Thyroid gland (tissue), 4 donors: ENCODE measurements at regions not wholly inside any gene's neighbourhood (a gene's known extent, or its start where the extent isn't known, plus 50 kb on each side); places are given as distances from the start of the nearest gene placed in this dataset.
"Not testable (repeated sequence)": the region's sequence is repeated elsewhere in the genome, so short reads cannot be mapped to it uniquely, and the experiment has no call there.

Experiments used
- DNase-seq, 2 donors: peaks; one replicate each; pipeline ENCODE4 v3.0.0-alpha.2; 2019
- H3K27ac ChIP-seq, 3 donors: fragments of 200-600 bp; sonication (generic); 1 replicate in 2 of 3; 2 replicates in 1 of 3; pipeline ENCODE4 v1.5.1; 2016 to 2019; ENCODE audit warnings: mild to moderate bottlenecking in 1 of 3, moderate library complexity in 1 of 3
- H3K27me3 ChIP-seq: fragments of 200-600 bp; sonication (generic); one replicate; pipeline ENCODE4 v1.5.1; 2019
- H3K36me3 ChIP-seq, 2 donors: fragments of 200-600 bp; sonication (generic); one replicate each; pipeline ENCODE4 v1.5.1; 2016 to 2019
- H3K4me1 ChIP-seq, 2 donors: fragments of 200-600 bp; sonication (generic); one replicate each; pipeline ENCODE4 v1.5.1; 2017 to 2019
- H3K4me3 ChIP-seq, 3 donors: fragments of 200-600 bp; sonication (generic); replicated peaks in 1 of 3; 1 replicate in 2 of 3; 2 replicates in 1 of 3; pipeline ENCODE4 v1.5.1; 2016; ENCODE audit warnings: mild to moderate bottlenecking in 1 of 3
- H3K9me3 ChIP-seq: fragments of 200-600 bp; sonication (generic); one replicate; pipeline ENCODE4 v1.5.1; 2017
- CTCF ChIP-seq, 6 experiments: fragments of 200-600 bp in 3 of 6; fragments of 450-650 bp in 3 of 6; sonication (generic) in 3 of 6; IDR thresholded peaks; one replicate each; pipeline ENCODE4 v1.5.1; 2016 to 2019; ENCODE audit warnings: antibody characterized with exemption in 6 of 6, mild to moderate bottlenecking in 2 of 6, inconsistent platforms in 1 of 6, moderate library complexity in 1 of 6
- POLR2A ChIP-seq, 2 donors: fragments of 450-650 bp; IDR thresholded peaks; one replicate each; pipeline ENCODE4 v1.6.1; 2017; ENCODE audit warnings: antibody characterized with exemption in 2 of 2, mild to moderate bottlenecking in 2 of 2, moderate library complexity in 1 of 2
- WGBS, 2 donors: methylation state at CpG; one replicate each; pipeline ENCODE4 v1.1.5; 2017; 5-methylcytosine and 5-hydroxymethylcytosine counted together
- intact Hi-C: fragments of 100-400 bp; cut with DNase I; formaldehyde crosslinking; loops from one replicate; pipeline ENCODE4 v1.15.1; 2023

- no peaks in the 10 kb centered on the region for H3K27me3 ChIP-seq
- H3K36me3 ChIP-seq, result no peaks in the 10 kb centered on the region
- TF ChIP-seq POLR2A (IDR thresholded peaks at IDR 0.05), result no peak
- no peak for TF ChIP-seq CTCF (IDR thresholded peaks at IDR 0.05)
- intact Hi-C loops, result loop anchor here (5.0 kb wide), 1 partner anchor 59 kb away; no protein-coding TSS in a partner anchor
- H3K4me3 ChIP-seq, result no peak overlapping the region
- 97 to 98% methylated on average over 4 of the region's 4 CpGs for WGBS, 2 donors
- H3K27ac ChIP-seq, result no peak overlapping the region
- H3K4me1 ChIP-seq, result peaks cover 7 to 17% of the 10 kb centered on the region in 2 donors
- H3K9me3 ChIP-seq, result no peaks in the 10 kb centered on the region
- DNase-seq, result no peak
These were observed 199.2 kb downstream of the IGLL1 start for GRCh38 chr22:23380911-23381310.

- 0% methylated on average over 1 of the region's 5 CpGs; no CpG with 5 or more reads in 1 of the 2 donors for WGBS, 2 donors
- DNase-seq, result peak; percentile 18 to 40
- Histone ChIP-seq H3K27ac (no peak overlapping the region), H3K36me3 (no peaks in the 10 kb centered on the region), H3K27me3 (no peaks in the 10 kb centered on the region), H3K9me3 (no peaks in the 10 kb centered on the region), H3K4me1 (peaks cover 7 to 12% of the 10 kb centered on the region in 2 donors), H3K4me3 (no peak overlapping the region)
- TF ChIP-seq POLR2A (IDR thresholded peaks at IDR 0.05), result no peak
- no peak for TF ChIP-seq CTCF (IDR thresholded peaks at IDR 0.05)
- intact Hi-C loops, result loop anchor here (5.0 kb wide), 1 partner anchor 58 kb away; no protein-coding TSS in a partner anchor
These were observed 199.9 kb downstream of the IGLL1 start for GRCh38 chr22:23380230-23380573.

GRCh38 chr22:23379540-23380229, 199.4 kb downstream of the BCR start:
- not testable (repeated sequence) for DNase-seq, H3K36me3 ChIP-seq, H3K4me3 ChIP-seq, H3K9me3 ChIP-seq, H3K27ac ChIP-seq, H3K27me3 ChIP-seq
- peaks cover 7 to 11% of the 10 kb centered on the region in 2 donors for H3K4me1 ChIP-seq
- intact Hi-C loops, result loop anchor here (5.0 kb wide), 1 partner anchor 57 kb away; no protein-coding TSS in a partner anchor
- WGBS, 2 donors, result 91 to 95% methylated on average over 9 of the region's 18 CpGs

GRCh38 chr22:23377767-23378166, 197.5 kb downstream of the BCR start:
- H3K27me3 ChIP-seq, result no peaks in the 10 kb centered on the region
- no peaks in the 10 kb centered on the region for H3K9me3 ChIP-seq
- DNase-seq, result no peak
- no peaks in the 10 kb centered on the region for H3K4me1 ChIP-seq
- H3K36me3 ChIP-seq, result no peaks in the 10 kb centered on the region
- H3K27ac ChIP-seq, result no peak overlapping the region
- no peak for TF ChIP-seq POLR2A (IDR thresholded peaks at IDR 0.05)
- TF ChIP-seq CTCF (IDR thresholded peaks at IDR 0.05), result no peak
- H3K4me3 ChIP-seq, result no peak overlapping the region
- 82 to 86% methylated on average over 6 of the region's 6 CpGs for WGBS, 2 donors
- intact Hi-C loops, result no loop called here

GRCh38 chr22:23376256-23376655, 195.9 kb downstream of the BCR start:
- DNase-seq, result peak in 1 of 2 donors; percentile 20
- intact Hi-C loops, result no loop called here
- TF ChIP-seq CTCF (IDR thresholded peaks at IDR 0.05) (peak in 2 of 6 experiments; percentile 7 to 16), POLR2A (IDR thresholded peaks at IDR 0.05) (no peak)
- H3K9me3 ChIP-seq, result no peaks in the 10 kb centered on the region
- H3K4me1 ChIP-seq, result no peaks in the 10 kb centered on the region
- H3K27ac ChIP-seq, result no peak overlapping the region
- 57 to 68% methylated on average over 6 of the region's 6 CpGs for WGBS, 2 donors
- H3K36me3 ChIP-seq, result no peaks in the 10 kb centered on the region
- no peak overlapping the region for H3K4me3 ChIP-seq
- H3K27me3 ChIP-seq, result no peaks in the 10 kb centered on the region
